HG03135 (cell line): ENCODE measurements at regions not wholly inside any gene's neighbourhood (a gene's known extent, or its start where the extent isn't known, plus 50 kb on each side); places are given as distances from the start of the nearest gene placed in this dataset.

Experiments
- ATAC-seq: cut with Tn5 transposase; IDR thresholded peaks from one replicate; pipeline ENCODE4 v1.9.1; 2021; ENCODE audit warnings: mild to moderate bottlenecking, moderate library complexity; ENCODE audit not compliant: unreplicated experiment

- ATAC-seq, result no peak
These were observed 109.0 kb upstream of the ZNF217 start for GRCh38 chr20:53702617-53703016.

- no peak for ATAC-seq
These were observed 106.3 kb upstream of the ZNF217 start for GRCh38 chr20:53699906-53700305.

- ATAC-seq, result no peak
These were observed 105.5 kb upstream of the ZNF217 start for GRCh38 chr20:53699085-53699674.

- no peak for ATAC-seq
These were observed 104.8 kb upstream of the ZNF217 start for GRCh38 chr20:53698371-53698978.

- no peak for ATAC-seq
These were observed 102.3 kb upstream of the ZNF217 start for GRCh38 chr20:53695797-53696527.

GRCh38 chr20:53693262-53693871 lies 99.7 kb upstream of the ZNF217 start:
- no peak for ATAC-seq

GRCh38 chr20:53692465-53693067 lies 98.9 kb upstream of the ZNF217 start:
- no peak for ATAC-seq

- no peak for ATAC-seq
These were observed 98.2 kb upstream of the ZNF217 start for GRCh38 chr20:53691811-53692192.

GRCh38 chr20:53691060-53691810 lies 97.6 kb upstream of the ZNF217 start:
- ATAC-seq, result no peak

- ATAC-seq, result no peak
These were observed 94.4 kb upstream of the ZNF217 start for GRCh38 chr20:53688085-53688484.

- ATAC-seq, result no peak
These were observed 91.5 kb upstream of the ZNF217 start for GRCh38 chr20:53685070-53685595.

GRCh38 chr20:53683506-53683905 lies 89.9 kb upstream of the ZNF217 start:
- no peak for ATAC-seq

GRCh38 chr20:53681352-53682212 lies 87.9 kb upstream of the ZNF217 start:
- ATAC-seq, result no peak

- ATAC-seq, result no peak
These were observed 86.1 kb upstream of the ZNF217 start for GRCh38 chr20:53679597-53680309.

- no peak for ATAC-seq
These were observed 85.5 kb upstream of the ZNF217 start for GRCh38 chr20:53678990-53679596.

GRCh38 chr20:53678315-53678989 lies 84.8 kb upstream of the ZNF217 start:
- no peak for ATAC-seq

- no peak for ATAC-seq
These were observed 84.0 kb upstream of the ZNF217 start for GRCh38 chr20:53677447-53678314.
